H4 (cell line): ENCODE measurements at regions not wholly inside any gene's neighbourhood (a gene's known extent, or its start where the extent isn't known, plus 50 kb on each side); places are given as distances from the start of the nearest gene placed in this dataset.

Experiments used
- DNase-seq: peaks from one replicate; pipeline ENCODE4 v3.0.0-alpha.2; 2015; ENCODE audit warnings: low spot score

DNA sequence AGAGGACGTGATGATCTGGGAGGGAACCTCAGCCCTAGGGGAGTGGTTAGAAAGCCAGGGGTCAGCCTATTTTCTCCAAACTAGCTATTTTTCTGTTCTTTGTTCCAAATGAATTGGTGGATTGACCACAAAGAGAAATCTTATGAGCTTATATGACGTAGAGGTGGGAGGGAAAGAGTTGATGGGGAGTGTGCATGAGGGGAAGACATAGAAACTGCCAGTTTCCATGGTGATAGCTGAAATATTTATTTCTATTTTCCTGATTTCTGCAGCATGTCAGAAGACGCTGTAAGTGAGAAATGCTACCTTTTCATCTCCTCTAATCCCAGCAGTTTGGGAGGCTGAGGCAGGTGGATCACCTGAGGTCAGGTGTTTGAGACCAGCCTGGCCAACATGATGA, 51.4 kb upstream of the CISTR start:
- DNase-seq: no peak

DNA sequence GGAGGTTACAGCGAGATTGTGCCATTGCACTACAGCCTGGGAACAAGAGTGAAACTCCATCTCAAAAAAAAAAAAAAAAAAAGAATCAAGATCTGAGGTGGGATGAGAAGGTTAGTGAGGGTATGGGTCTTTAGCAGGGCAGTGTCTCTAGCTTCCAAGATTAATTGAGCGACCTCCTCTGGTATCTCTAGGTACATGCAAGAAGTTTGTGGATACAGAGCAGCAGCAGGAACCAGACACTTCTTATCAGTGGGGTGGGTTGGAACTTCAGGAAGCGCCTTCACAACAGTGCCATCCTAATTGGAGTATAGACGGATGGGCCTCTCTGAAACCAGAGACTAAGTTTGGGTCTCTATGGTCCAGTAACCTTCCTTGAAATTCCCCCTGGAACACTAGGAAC, 51.9 kb upstream of the CISTR start:
- no peak for DNase-seq

DNA sequence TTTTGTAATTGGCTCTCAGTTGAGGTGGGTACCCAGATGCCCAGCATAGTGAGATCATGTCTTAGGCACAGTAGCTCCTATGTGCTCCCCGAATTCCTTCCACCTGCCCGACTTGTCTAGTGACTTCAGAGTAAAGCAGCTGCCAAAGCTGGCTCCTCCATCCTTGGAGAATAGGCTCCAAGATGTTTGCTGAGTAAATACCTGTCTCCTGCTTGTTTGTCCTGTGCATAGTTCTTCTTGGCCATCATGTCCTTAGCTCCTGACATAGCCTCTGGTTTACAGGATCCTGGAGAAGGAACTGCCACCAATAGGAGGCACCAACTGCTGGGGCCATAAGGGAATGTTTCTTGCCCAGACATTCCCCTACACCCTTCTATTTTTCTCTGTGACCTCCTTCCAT, 52.6 kb upstream of the CISTR start:
- no peak for DNase-seq

DNA sequence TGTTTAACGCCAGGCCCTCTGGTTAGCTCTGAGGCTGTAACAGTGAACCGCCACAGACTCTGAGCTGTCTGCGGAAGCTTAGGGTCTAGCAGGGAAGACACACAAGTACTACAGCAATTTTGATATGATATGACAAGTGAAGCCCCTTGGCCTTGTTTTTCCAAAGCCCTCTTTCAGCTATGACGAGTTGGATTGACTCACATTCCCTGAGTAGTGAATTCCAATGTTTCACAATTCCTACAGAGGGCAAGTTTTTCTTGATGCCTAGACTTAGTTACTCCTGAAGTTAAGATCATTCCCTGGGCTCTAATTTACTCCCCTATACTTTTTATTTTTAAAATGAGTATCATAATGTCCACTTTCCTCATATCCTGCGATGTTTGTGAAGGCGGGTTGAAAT, 53.3 kb upstream of the CISTR start:
- DNase-seq: no peak

GRCh38 chr12:53805791-53806190, 54.0 kb upstream of the CISTR start:
- no peak for DNase-seq

DNA sequence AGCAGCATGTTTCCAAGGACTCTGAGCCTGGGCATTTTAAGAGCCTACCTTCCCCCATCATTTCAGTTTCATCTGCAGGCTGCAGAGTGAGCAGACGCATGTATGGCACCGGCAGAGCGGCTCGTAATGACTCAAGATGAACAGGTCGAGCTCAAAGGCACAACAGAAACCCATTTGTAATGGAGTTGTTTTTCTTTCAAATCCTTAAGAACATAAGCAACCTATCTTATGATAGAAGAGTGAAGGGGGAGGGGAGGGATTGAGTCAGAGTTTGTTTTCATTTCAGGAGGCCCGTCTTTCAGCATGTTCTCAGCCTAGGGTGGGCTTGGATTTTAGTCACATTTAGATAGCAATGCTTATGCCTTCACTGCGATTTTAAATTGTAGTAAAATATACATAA, 54.9 kb upstream of the CISTR start:
- peak; percentile 40 for DNase-seq

- DNase-seq: no peak
Observed at GRCh38 chr12:53807322-53807860, 55.6 kb upstream of the CISTR start.

GRCh38 chr12:53808023-53808705, 56.4 kb upstream of the CISTR start:
- no peak for DNase-seq

- DNase-seq: no peak
Observed at GRCh38 chr12:53809005-53809404, 57.2 kb upstream of the CISTR start.

DNA sequence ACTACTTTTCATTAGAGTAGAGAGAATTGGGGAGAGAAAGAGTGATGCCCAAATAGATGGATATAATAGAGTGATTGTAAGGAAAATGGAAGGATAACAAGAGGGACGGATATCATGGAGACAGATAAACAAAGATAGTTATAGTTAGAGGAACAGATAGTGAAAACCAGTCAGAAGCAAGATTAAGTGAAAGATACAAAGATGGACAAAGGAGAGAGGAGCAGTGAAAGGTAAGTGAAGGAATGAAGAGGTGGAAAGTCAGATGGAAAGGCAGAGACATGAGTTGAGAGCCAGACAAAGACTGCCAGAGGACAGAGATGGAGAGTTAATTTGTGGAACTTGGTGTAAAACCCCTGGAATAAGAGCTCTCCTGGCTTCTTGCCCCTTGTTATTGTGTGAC, 59.2 kb upstream of the CISTR start:
- DNase-seq: no peak

DNA sequence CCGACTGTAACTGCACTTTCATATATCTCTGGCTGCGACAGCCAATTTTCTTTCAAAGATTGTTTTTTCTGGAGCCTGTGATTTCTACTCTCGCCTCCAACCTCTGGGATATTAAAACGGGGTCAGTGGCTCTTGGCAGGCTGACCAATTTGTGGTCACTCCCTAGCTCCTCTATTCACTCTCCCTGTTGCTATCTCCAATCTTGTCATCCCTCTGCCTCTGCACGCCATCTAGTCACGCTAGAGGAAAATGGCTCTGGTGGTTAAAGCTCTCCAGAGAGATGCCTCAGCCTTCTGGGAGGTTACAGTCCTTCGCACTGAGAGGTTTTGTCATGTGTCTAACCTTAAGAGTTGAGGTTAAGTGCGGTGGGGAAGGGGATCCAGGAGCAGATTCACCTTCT, 59.8 kb upstream of the CISTR start:
- no peak for DNase-seq

GRCh38 chr12:53816360-53817020, 64.7 kb upstream of the CISTR start:
- DNase-seq: no peak

DNA sequence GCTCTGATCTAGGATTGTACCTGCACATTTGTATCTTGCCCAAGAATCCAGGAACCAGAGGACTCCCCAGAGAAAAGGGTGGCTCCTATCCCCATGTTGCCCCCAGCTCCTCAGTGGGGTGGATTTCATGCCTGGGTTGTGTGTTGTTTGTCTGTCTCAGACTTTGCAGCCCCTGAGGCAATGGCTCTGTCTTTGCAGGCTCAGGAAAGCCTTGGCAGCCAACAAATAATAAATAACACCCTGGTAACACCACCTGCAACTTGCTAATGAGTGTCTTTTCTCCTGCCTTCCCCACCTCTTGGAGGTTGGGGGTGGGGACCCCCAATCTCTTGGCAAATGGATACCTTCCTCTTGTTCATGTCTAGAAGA, 65.2 kb upstream of the CISTR start:
- DNase-seq: no peak

DNA sequence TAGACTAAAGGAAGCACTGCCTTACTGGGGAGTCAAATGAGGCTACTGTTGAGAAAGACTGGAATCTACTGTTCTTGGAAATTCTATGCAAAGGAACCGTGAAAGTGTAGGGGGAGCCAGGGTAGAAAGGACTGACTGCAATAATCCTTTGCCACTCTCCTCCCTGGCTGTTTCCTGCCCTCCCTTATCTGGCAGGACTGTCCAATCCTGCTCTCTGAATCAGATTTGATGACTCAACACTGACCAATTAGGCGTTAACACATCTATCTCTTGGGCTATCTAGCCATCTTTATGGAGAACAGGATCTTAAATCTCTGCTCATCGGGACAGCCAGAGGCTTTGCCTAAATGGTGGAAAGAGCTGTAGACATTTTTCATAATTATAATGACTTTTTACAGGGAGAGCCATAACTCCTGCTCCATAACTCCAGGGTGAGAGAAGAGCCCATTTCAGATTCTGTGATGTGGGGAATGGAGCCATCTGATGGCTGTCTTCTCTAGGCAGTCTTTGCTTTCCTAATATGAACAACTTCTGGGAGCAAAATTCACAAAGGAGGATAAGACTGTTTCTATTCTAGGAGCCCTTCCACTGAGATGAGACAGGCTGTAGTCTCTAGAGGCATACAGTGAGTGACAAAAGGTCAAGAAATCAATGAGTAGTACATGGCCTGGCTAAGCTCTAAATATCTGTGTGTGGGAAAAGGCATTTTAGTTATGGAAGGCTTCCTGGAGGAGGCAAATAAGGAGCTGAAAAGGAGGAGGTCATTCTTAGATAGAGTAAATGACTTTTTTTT, 68.9 kb upstream of the CISTR start:
- DNase-seq: peak; percentile 21

GRCh38 chr12:53824001-53824712, 72.4 kb upstream of the CISTR start:
- DNase-seq: no peak

DNA sequence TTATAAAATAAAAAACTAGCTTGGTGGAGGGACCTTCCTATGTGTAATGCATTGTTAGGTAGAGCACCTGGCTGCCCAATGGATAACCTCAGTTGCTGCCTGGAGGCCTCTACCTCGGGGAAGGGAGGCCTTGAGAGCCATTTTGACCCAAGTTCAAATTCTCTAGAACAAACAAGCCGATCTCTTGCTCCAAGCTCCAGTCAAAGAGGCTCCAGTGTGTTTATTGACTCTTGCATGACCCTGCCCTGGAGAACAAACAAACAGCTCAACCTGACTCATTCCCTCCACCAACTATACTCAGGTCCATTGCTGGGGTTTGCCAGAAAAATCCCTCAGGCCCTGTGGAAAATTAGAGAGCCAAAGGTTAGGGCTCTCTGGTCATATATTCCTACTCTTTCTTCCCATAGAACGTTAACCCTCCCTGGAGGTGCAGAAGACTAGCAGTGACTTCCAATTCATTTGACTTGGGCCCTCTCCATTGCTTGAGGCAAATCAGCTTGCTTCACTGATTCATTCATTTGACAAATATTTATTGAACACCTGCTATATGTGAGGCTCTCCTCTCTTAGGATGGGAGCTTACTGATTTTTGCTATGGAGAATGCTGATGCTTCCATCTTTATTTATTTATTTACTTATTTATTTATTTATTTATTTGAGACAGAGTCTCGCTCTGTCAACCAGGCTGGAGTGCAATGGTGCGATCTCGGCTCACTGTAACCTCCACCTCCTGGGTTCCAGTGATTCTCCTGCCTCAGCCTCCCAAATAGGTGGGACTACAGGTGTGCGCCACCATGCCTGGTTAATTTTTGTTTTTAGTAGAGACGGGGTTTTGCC, 73.7 kb upstream of the CISTR start:
- DNase-seq: peak; percentile 62

DNA sequence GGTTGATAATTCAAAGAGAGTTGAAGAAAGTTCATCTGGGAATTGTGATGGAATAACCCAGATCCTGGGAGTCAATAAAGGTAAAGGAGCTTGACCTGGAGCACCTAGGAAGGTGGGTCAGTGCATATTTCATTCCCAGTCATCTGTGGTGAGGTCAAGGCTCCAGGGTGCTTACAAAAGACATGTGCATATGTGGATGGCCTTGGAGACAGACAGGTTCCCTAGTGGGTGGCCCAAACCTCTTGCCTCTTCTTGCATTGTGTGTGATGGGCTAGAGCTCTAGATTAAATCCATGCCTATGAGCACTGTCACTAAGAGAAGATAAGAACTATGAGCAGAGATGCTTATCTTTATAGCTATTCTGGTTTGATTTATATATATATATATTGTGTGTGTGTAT, 75.5 kb upstream of the CISTR start:
- DNase-seq: no peak

- no peak for DNase-seq
Observed at GRCh38 chr12:53828598-53828997, 76.8 kb upstream of the CISTR start.

GRCh38 chr12:53829130-53829819, 77.5 kb upstream of the CISTR start:
- DNase-seq: no peak

DNA sequence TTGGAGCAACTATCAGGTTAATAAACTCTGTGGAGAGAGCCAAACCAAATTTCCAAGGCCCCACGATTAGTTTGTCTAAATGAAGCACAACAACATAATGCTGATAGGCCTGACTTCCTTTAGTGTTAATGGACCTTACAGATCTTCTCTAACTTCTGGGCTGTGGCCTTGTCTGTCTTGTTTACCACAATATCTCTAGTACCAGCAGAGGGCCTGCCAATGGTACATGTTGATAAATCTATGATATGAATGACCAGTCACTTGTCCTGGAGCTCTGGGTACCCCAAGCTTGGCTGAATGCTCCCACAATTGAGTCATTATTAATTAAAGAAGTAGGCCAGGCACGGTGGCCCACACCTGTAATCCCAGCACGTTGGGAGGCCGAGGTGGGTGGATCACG, 78.9 kb upstream of the CISTR start:
- DNase-seq: no peak
